ENCODE measurements at regions not wholly inside any gene's neighbourhood (a gene's known extent, or its start where the extent isn't known, plus 50 kb on each side); places are given as distances from the start of the nearest gene placed in this dataset.

GRCh38 chr1:187985145-187985896, 1156.6 kb downstream of the PLA2G4A start:
- H3K9me3 ChIP-seq (ENCODE audit: low read length), result no peaks in the 10 kb centered on the region
- H4K20me1 ChIP-seq (ENCODE audit: insufficient read depth, low read length), result no peaks in the 10 kb centered on the region
- H3K4me2 ChIP-seq (ENCODE audit: low read length), result no peak overlapping the region
- DNase-seq (ENCODE audit: low spot score), result no peak
- intact Hi-C loops (cut with micrococcal nuclease; ENCODE audit: unreplicated experiment), result no loop called here
- CTCF ChIA-PET (ENCODE audit: unreplicated experiment), result no interaction called here
- no peak overlapping the region for H2AFZ ChIP-seq (ENCODE audit: low read length)
- no peaks in the 10 kb centered on the region for H3K4me1 ChIP-seq (ENCODE audit: insufficient read depth, low read length, poor library complexity, severe bottlenecking)
- BruUV-seq (replicated peaks), result no TSS peak
- H3K27ac ChIP-seq (ENCODE audit: low read depth, low read length, poor library complexity, severe bottlenecking), result no peak overlapping the region
- no peaks in the 10 kb centered on the region for H3K79me2 ChIP-seq (ENCODE audit: insufficient read depth, low read depth, low read length)
- H3K36me3 ChIP-seq (ENCODE audit: insufficient read depth, low read length), result no peaks in the 10 kb centered on the region
- POLR2A ChIA-PET, result interaction anchor here (1.1 kb wide), 1 partner anchor 87 kb away, joined by 3 read pairs; no protein-coding TSS in a partner anchor
- H3K4me3 ChIP-seq (ENCODE audit: low read depth, low read length, poor library complexity, severe bottlenecking), result no peak overlapping the region
- H3K9me2 ChIP-seq (ENCODE audit: insufficient read depth, low read length), result no peaks in the 10 kb centered on the region
- TF ChIP-seq CTCF (conservative IDR thresholded peaks at IDR 0.05; ENCODE audit: low read length), result no peak

DNA sequence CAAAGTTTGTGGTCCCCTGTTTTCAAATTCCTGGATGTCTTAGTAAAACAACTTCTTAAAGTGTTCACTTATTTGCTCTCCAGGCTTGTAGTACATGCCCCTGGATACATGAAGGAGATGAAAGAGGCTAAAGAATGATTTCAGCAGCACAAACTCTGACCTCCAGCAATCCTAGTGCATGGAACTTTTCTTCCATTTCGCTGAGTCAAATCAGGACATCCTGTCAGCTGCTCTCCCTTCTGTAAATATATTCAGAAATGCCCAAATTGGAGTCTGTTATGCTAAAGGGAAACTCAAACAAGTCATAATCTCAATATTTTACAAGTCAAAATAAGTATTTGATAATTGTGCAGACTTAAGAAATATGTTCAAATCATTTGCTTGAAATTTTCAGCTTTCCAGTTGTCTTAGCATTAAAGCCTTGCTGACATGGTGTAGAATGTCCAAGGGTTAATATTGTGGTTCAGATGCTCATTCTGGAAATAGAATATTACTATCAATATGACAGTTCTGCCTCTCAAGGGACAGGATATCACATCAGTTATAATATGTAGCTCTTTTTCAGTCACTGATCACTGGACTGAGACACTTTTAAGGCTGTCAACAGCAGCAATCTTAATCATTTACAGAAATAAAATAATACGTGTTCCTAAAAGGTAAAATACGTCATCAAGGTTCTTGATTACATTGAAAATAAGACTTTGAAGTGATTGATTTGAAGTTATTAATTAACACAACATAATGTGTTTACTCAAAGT, 1157.3 kb downstream of the PLA2G4A start:
- Histone ChIP-seq H3K4me3 (ENCODE audit: low read depth, low read length, poor library complexity, severe bottlenecking) (no peak overlapping the region), H3K4me2 (ENCODE audit: low read length) (no peak overlapping the region), H4K20me1 (ENCODE audit: insufficient read depth, low read length) (no peaks in the 10 kb centered on the region), H3K27ac (ENCODE audit: low read depth, low read length, poor library complexity, severe bottlenecking) (no peak overlapping the region), H3K4me1 (ENCODE audit: insufficient read depth, low read length, poor library complexity, severe bottlenecking) (no peaks in the 10 kb centered on the region), H2AFZ (ENCODE audit: low read length) (no peak overlapping the region), H3K9me3 (ENCODE audit: low read length) (no peaks in the 10 kb centered on the region), H3K9me2 (ENCODE audit: insufficient read depth, low read length) (no peaks in the 10 kb centered on the region), H3K79me2 (ENCODE audit: insufficient read depth, low read depth, low read length) (no peaks in the 10 kb centered on the region), H3K36me3 (ENCODE audit: insufficient read depth, low read length) (no peaks in the 10 kb centered on the region)
- TF ChIP-seq CTCF (conservative IDR thresholded peaks at IDR 0.05; ENCODE audit: low read length) (no peak), EZH2phosphoT487 (IDR thresholded peaks at IDR 0.05; ENCODE audit: borderline replicate concordance, low read depth, low read length) (no peak)
- no peak for DNase-seq (ENCODE audit: low spot score)
- CTCF ChIA-PET (ENCODE audit: unreplicated experiment), result no interaction called here
- POLR2A ChIA-PET, result interaction anchor here (0.5 to 1.1 kb wide), 3 partner anchors 39 to 164 kb away, joined by 3 read pairs; no protein-coding TSS in a partner anchor
- intact Hi-C loops (cut with micrococcal nuclease; ENCODE audit: unreplicated experiment), result no loop called here
- no TSS peak for BruUV-seq (replicated peaks)

GRCh38 chr1:187987236-187987776, 1158.6 kb downstream of the PLA2G4A start:
- H3K27ac ChIP-seq (ENCODE audit: low read depth, low read length, poor library complexity, severe bottlenecking), result no peak overlapping the region
- intact Hi-C loops (cut with micrococcal nuclease; ENCODE audit: unreplicated experiment), result no loop called here

More at GRCh38 chr1:187987236-187987776, 1158.6 kb downstream of the PLA2G4A start:
- no peaks in the 10 kb centered on the region for H3K4me1 ChIP-seq (ENCODE audit: insufficient read depth, low read length, poor library complexity, severe bottlenecking)
- H3K9me2 ChIP-seq (ENCODE audit: insufficient read depth, low read length), result no peaks in the 10 kb centered on the region
- H3K4me3 ChIP-seq (ENCODE audit: low read depth, low read length, poor library complexity, severe bottlenecking), result no peak overlapping the region
- H3K36me3 ChIP-seq (ENCODE audit: insufficient read depth, low read length), result no peaks in the 10 kb centered on the region
- ChIA-PET POLR2A (no interaction called here), CTCF (ENCODE audit: unreplicated experiment) (no interaction called here)
- H3K9me3 ChIP-seq (ENCODE audit: low read length), result no peaks in the 10 kb centered on the region
- no peaks in the 10 kb centered on the region for H3K79me2 ChIP-seq (ENCODE audit: insufficient read depth, low read depth, low read length)
- H4K20me1 ChIP-seq (ENCODE audit: insufficient read depth, low read length), result no peaks in the 10 kb centered on the region
- no TSS peak for BruUV-seq (replicated peaks)
- TF ChIP-seq EZH2phosphoT487 (IDR thresholded peaks at IDR 0.05; ENCODE audit: borderline replicate concordance, low read depth, low read length), result no peak
- TF ChIP-seq CTCF (conservative IDR thresholded peaks at IDR 0.05; ENCODE audit: low read length), result no peak
- no peak for DNase-seq (ENCODE audit: low spot score)
- H2AFZ ChIP-seq (ENCODE audit: low read length), result no peak overlapping the region
- H3K4me2 ChIP-seq (ENCODE audit: low read length), result no peak overlapping the region

Data from OCI-LY7 (cell line).